Retinal pigment epithelial cell (primary cell): ENCODE measurements at regions not wholly inside any gene's neighbourhood (a gene's known extent, or its start where the extent isn't known, plus 50 kb on each side); places are given as distances from the start of the nearest gene placed in this dataset.
"Not testable (repeated sequence)": the region's sequence is repeated elsewhere in the genome, so short reads cannot be mapped to it uniquely, and the experiment has no call there.

Experiments
- DNase-seq: peaks from one replicate; pipeline ENCODE4 v3.0.0-alpha.2; 2010; ENCODE audit warnings: low read depth
- H3K4me3 ChIP-seq: 2 replicates; pipeline ENCODE4 v1.5.1; 2011; ENCODE audit warnings: mild to moderate bottlenecking, low read length, control low read depth, moderate library complexity
- CTCF ChIP-seq: conservative IDR thresholded peaks from 2 replicates; pipeline ENCODE4 v1.5.1; 2011; ENCODE audit warnings: low read depth, low read length, control low read depth, inconsistent platforms

GRCh38 chr4:174401471-174402130 lies 117.9 kb downstream of the CEP44 start:
- no peak for DNase-seq
- TF ChIP-seq CTCF: no peak
- H3K4me3 ChIP-seq: no peak overlapping the region

- H3K4me3 ChIP-seq: not testable (repeated sequence)
- peak; percentile 75 for DNase-seq
Measured at GRCh38 chr4:174400603-174401302, 117.0 kb downstream of the CEP44 start.

- no peak for TF ChIP-seq CTCF
- peak; percentile 87 for DNase-seq
- H3K4me3 ChIP-seq: no peak overlapping the region
Measured at GRCh38 chr4:174398728-174399127, 115.0 kb downstream of the CEP44 start.

GRCh38 chr4:174397366-174398155 lies 113.8 kb downstream of the CEP44 start:
- no peak for TF ChIP-seq CTCF
- DNase-seq: no peak
- H3K4me3 ChIP-seq: no peak overlapping the region

- TF ChIP-seq CTCF: no peak
- no peak overlapping the region for H3K4me3 ChIP-seq
Measured at GRCh38 chr4:174396599-174397110, 112.9 kb downstream of the CEP44 start.

GRCh38 chr4:174394915-174395314 lies 111.2 kb downstream of the CEP44 start:
- no peak for DNase-seq

More at GRCh38 chr4:174396599-174397110, 112.9 kb downstream of the CEP44 start:
- no peak for DNase-seq

More at GRCh38 chr4:174394915-174395314, 111.2 kb downstream of the CEP44 start:
- no peak for TF ChIP-seq CTCF
- H3K4me3 ChIP-seq: no peak overlapping the region
